OCI-M2 (cell line): ENCODE measurements at regions not wholly inside any gene's neighbourhood (a gene's known extent, or its start where the extent isn't known, plus 50 kb on each side); places are given as distances from the start of the nearest gene placed in this dataset.

ENCODE experiments used
- DNase-seq: peaks from one replicate; lab custom pipeline; 2025; ENCODE audit not compliant: unreplicated experiment; lab: John Stamatoyannopoulos, UW

- no peak for DNase-seq
Measured at GRCh38 chr4:189304167-189304566, 636.5 kb upstream of the FRG1 start.

- no peak for DNase-seq
Measured at GRCh38 chr4:189304809-189305208, 635.9 kb upstream of the FRG1 start.

GRCh38 chr4:189305500-189305899 is 635.2 kb upstream of the FRG1 start:
- DNase-seq: no peak

- DNase-seq: no peak
Measured at GRCh38 chr4:189311251-189311650, 629.4 kb upstream of the FRG1 start.

GRCh38 chr4:189313064-189313463 is 627.6 kb upstream of the FRG1 start:
- DNase-seq: no peak

- DNase-seq: no peak
Measured at GRCh38 chr4:189313861-189314513, 626.7 kb upstream of the FRG1 start.

- no peak for DNase-seq
Measured at GRCh38 chr4:189322426-189322825, 618.2 kb upstream of the FRG1 start.

- DNase-seq: no peak
Measured at GRCh38 chr4:189341881-189342280, 598.8 kb upstream of the FRG1 start.

- no peak for DNase-seq
Measured at GRCh38 chr4:189355590-189355989, 585.1 kb upstream of the FRG1 start.

- DNase-seq: no peak
Measured at GRCh38 chr4:189362364-189362763, 578.3 kb upstream of the FRG1 start.

GRCh38 chr4:189364032-189364449 is 576.6 kb upstream of the FRG1 start:
- no peak for DNase-seq

- DNase-seq: no peak
Measured at GRCh38 chr4:189365451-189365850, 575.2 kb upstream of the FRG1 start.

GRCh38 chr4:189367832-189368231 is 572.8 kb upstream of the FRG1 start:
- no peak for DNase-seq

GRCh38 chr4:189374176-189374575 is 566.5 kb upstream of the FRG1 start:
- no peak for DNase-seq

- DNase-seq: no peak
Measured at GRCh38 chr4:189376901-189377300, 563.8 kb upstream of the FRG1 start.

- no peak for DNase-seq
Measured at GRCh38 chr4:189377569-189377968, 563.1 kb upstream of the FRG1 start.

GRCh38 chr4:189385098-189385497 is 555.6 kb upstream of the FRG1 start:
- no peak for DNase-seq

GRCh38 chr4:189385579-189385978 is 555.1 kb upstream of the FRG1 start:
- DNase-seq: no peak

GRCh38 chr4:189396435-189396834 is 544.2 kb upstream of the FRG1 start:
- no peak for DNase-seq

- DNase-seq: no peak
Measured at GRCh38 chr4:189404271-189404670, 536.4 kb upstream of the FRG1 start.

GRCh38 chr4:189409158-189409557 is 531.5 kb upstream of the FRG1 start:
- no peak for DNase-seq

GRCh38 chr4:189414021-189414420 is 526.7 kb upstream of the FRG1 start:
- no peak for DNase-seq

- no peak for DNase-seq
Measured at GRCh38 chr4:189420572-189420971, 520.1 kb upstream of the FRG1 start.
